HG03442 (cell line): ENCODE measurements at regions not wholly inside any gene's neighbourhood (a gene's known extent, or its start where the extent isn't known, plus 50 kb on each side); places are given as distances from the start of the nearest gene placed in this dataset.

Experiments used
- ATAC-seq: cut with Tn5 transposase; IDR thresholded peaks from one replicate; pipeline ENCODE4 v1.9.1; 2021; ENCODE audit warnings: mild to moderate bottlenecking, moderate library complexity; ENCODE audit not compliant: unreplicated experiment

- ATAC-seq: no peak
Observed at GRCh38 chr4:3364634-3365314, 72.0 kb downstream of the RGS12 start.

- ATAC-seq: no peak
Observed at GRCh38 chr4:3365326-3365725, 72.5 kb downstream of the RGS12 start.

- ATAC-seq: no peak
Observed at GRCh38 chr4:3365871-3366842, 73.3 kb downstream of the RGS12 start.

- no peak for ATAC-seq
Observed at GRCh38 chr4:3366893-3367775, 74.3 kb downstream of the RGS12 start.

GRCh38 chr4:3367866-3368265 is 73.9 kb upstream of the HGFAC start:
- no peak for ATAC-seq

- ATAC-seq: no peak
Observed at GRCh38 chr4:3368334-3368733, 73.4 kb upstream of the HGFAC start.

- no peak for ATAC-seq
Observed at GRCh38 chr4:3368841-3369760, 72.7 kb upstream of the HGFAC start.

GRCh38 chr4:3369781-3370674 is 71.7 kb upstream of the HGFAC start:
- no peak for ATAC-seq

- no peak for ATAC-seq
Observed at GRCh38 chr4:3371033-3372001, 70.5 kb upstream of the HGFAC start.

GRCh38 chr4:3372264-3372932 is 69.4 kb upstream of the HGFAC start:
- ATAC-seq: peak; percentile 17

- peak; percentile 63 for ATAC-seq
Observed at GRCh38 chr4:3372933-3373465, 68.8 kb upstream of the HGFAC start.

GRCh38 chr4:3373468-3373867 is 68.3 kb upstream of the HGFAC start:
- ATAC-seq: no peak

- no peak for ATAC-seq
Observed at GRCh38 chr4:3374011-3374645, 67.6 kb upstream of the HGFAC start.

GRCh38 chr4:3374667-3375066 is 67.1 kb upstream of the HGFAC start:
- no peak for ATAC-seq

- ATAC-seq: no peak
Observed at GRCh38 chr4:3375688-3376087, 66.1 kb upstream of the HGFAC start.

GRCh38 chr4:3376266-3376665 is 65.5 kb upstream of the HGFAC start:
- ATAC-seq: no peak

- ATAC-seq: no peak
Observed at GRCh38 chr4:3377557-3377956, 64.2 kb upstream of the HGFAC start.
